ENCODE measurements at regions not wholly inside any gene's neighbourhood (a gene's known extent, or its start where the extent isn't known, plus 50 kb on each side); places are given as distances from the start of the nearest gene placed in this dataset.

GRCh38 chr5:99378443-99378842 is 449.6 kb upstream of the CHD1 start:
- no peak for DNase-seq
- no peaks in the 10 kb centered on the region for H3K27me3 ChIP-seq (replicated peaks; ENCODE audit: insufficient read depth, low read length)
- no peaks in the 10 kb centered on the region for H3K9me2 ChIP-seq (replicated peaks; ENCODE audit: insufficient read depth, low read length)
- no peak overlapping the region for H3K4me2 ChIP-seq (ENCODE audit: low read depth, low read length)
- no peak overlapping the region for H2AFZ ChIP-seq (ENCODE audit: low read length)
- no peaks in the 10 kb centered on the region for H3K36me3 ChIP-seq (replicated peaks; ENCODE audit: insufficient read depth, low read length)
- TF ChIP-seq CTCF (IDR thresholded peaks at IDR 0.05; ENCODE audit: low read length) (no peak), EZH2 (optimal IDR thresholded peaks at IDR 0.05; ENCODE audit: low read depth, low read length) (no peak), EZH2phosphoT487 (IDR thresholded peaks at IDR 0.05; ENCODE audit: low read length) (no peak)
- H3K27ac ChIP-seq (ENCODE audit: low read length): no peak overlapping the region
- no peaks in the 10 kb centered on the region for H3K9me3 ChIP-seq (replicated peaks; ENCODE audit: insufficient read depth, low read length)
- H3K4me1 ChIP-seq (ENCODE audit: low read length): no peaks in the 10 kb centered on the region
- no peaks in the 10 kb centered on the region for H4K20me1 ChIP-seq (ENCODE audit: insufficient read depth, low read length)
- no peaks in the 10 kb centered on the region for H3F3A ChIP-seq (ENCODE audit: insufficient read depth, low read length)
- no peak overlapping the region for H3K9ac ChIP-seq (ENCODE audit: low read length)
- no peak overlapping the region for H3K4me3 ChIP-seq (ENCODE audit: low read length)
- no peaks in the 10 kb centered on the region for H3K79me2 ChIP-seq (ENCODE audit: low read length)

- no peak overlapping the region for H2AFZ ChIP-seq (ENCODE audit: low read length)
- H3K9me3 ChIP-seq (replicated peaks; ENCODE audit: insufficient read depth, low read length): no peaks in the 10 kb centered on the region
- H4K20me1 ChIP-seq (ENCODE audit: insufficient read depth, low read length): no peaks in the 10 kb centered on the region
- H3K9ac ChIP-seq (ENCODE audit: low read length): no peak overlapping the region
- no peak overlapping the region for H3K4me2 ChIP-seq (ENCODE audit: low read depth, low read length)
- H3K36me3 ChIP-seq (replicated peaks; ENCODE audit: insufficient read depth, low read length): no peaks in the 10 kb centered on the region
- H3K4me1 ChIP-seq (ENCODE audit: low read length): no peaks in the 10 kb centered on the region
- DNase-seq: no peak
- no peak overlapping the region for H3K4me3 ChIP-seq (ENCODE audit: low read length)
- H3F3A ChIP-seq (ENCODE audit: insufficient read depth, low read length): no peaks in the 10 kb centered on the region
- no peaks in the 10 kb centered on the region for H3K27me3 ChIP-seq (replicated peaks; ENCODE audit: insufficient read depth, low read length)
- TF ChIP-seq EZH2phosphoT487 (IDR thresholded peaks at IDR 0.05; ENCODE audit: low read length) (no peak), EZH2 (optimal IDR thresholded peaks at IDR 0.05; ENCODE audit: low read depth, low read length) (no peak), CTCF (IDR thresholded peaks at IDR 0.05; ENCODE audit: low read length) (no peak)
- no peaks in the 10 kb centered on the region for H3K79me2 ChIP-seq (ENCODE audit: low read length)
- no peaks in the 10 kb centered on the region for H3K9me2 ChIP-seq (replicated peaks; ENCODE audit: insufficient read depth, low read length)
- H3K27ac ChIP-seq (ENCODE audit: low read length): no peak overlapping the region
Measured at GRCh38 chr5:99369797-99370593, 441.2 kb upstream of the CHD1 start.

GRCh38 chr5:99368726-99369125 is 439.9 kb upstream of the CHD1 start:
- H3K27me3 ChIP-seq (replicated peaks; ENCODE audit: insufficient read depth, low read length): no peaks in the 10 kb centered on the region

More at GRCh38 chr5:99368726-99369125, 439.9 kb upstream of the CHD1 start:
- no peak for TF ChIP-seq EZH2 (optimal IDR thresholded peaks at IDR 0.05; ENCODE audit: low read depth, low read length)
- no peak for TF ChIP-seq EZH2phosphoT487 (IDR thresholded peaks at IDR 0.05; ENCODE audit: low read length)
- no peak for TF ChIP-seq CTCF (IDR thresholded peaks at IDR 0.05; ENCODE audit: low read length)
- H3K9ac ChIP-seq (ENCODE audit: low read length): no peak overlapping the region
- no peak overlapping the region for H2AFZ ChIP-seq (ENCODE audit: low read length)
- H3K9me2 ChIP-seq (replicated peaks; ENCODE audit: insufficient read depth, low read length): no peaks in the 10 kb centered on the region
- H3K4me1 ChIP-seq (ENCODE audit: low read length): no peaks in the 10 kb centered on the region
- no peaks in the 10 kb centered on the region for H3F3A ChIP-seq (ENCODE audit: insufficient read depth, low read length)
- no peak overlapping the region for H3K4me2 ChIP-seq (ENCODE audit: low read depth, low read length)
- no peaks in the 10 kb centered on the region for H4K20me1 ChIP-seq (ENCODE audit: insufficient read depth, low read length)
- H3K9me3 ChIP-seq (replicated peaks; ENCODE audit: insufficient read depth, low read length): no peaks in the 10 kb centered on the region
- no peaks in the 10 kb centered on the region for H3K36me3 ChIP-seq (replicated peaks; ENCODE audit: insufficient read depth, low read length)
- H3K27ac ChIP-seq (ENCODE audit: low read length): no peak overlapping the region
- DNase-seq: no peak
- no peak overlapping the region for H3K4me3 ChIP-seq (ENCODE audit: low read length)
- no peaks in the 10 kb centered on the region for H3K79me2 ChIP-seq (ENCODE audit: low read length)

Measured in MM.1S (cell line).